Esophagus muscularis mucosa (tissue), 4 donors: ENCODE measurements at regions not wholly inside any gene's neighbourhood (a gene's known extent, or its start where the extent isn't known, plus 50 kb on each side); places are given as distances from the start of the nearest gene placed in this dataset.
A peak's percentile ranks its signal among the peaks of the same experiment; 100 is the strongest.

Experiments used
- DNase-seq: peaks from one replicate; pipeline ENCODE4 v3.0.0-alpha.2; 2017; ENCODE audit errors: extremely low spot score
- H3K27ac ChIP-seq, 4 donors: fragments of 200-600 bp; sonication (generic); replicated peaks in 1 of 4; 1 replicate in 3 of 4; 2 replicates in 1 of 4; pipeline ENCODE4 v1.5.1; 2016 to 2019; ENCODE audit warnings: mild to moderate bottlenecking in 1 of 4
- H3K27me3 ChIP-seq, 4 donors: fragments of 200-600 bp; sonication (generic); one replicate each; pipeline versions ENCODE4 v1.5.1 to v1.6.0; 2016 to 2019
- H3K36me3 ChIP-seq, 4 donors: fragments of 200-600 bp; sonication (generic); one replicate each; pipeline ENCODE4 v1.5.1; 2016 to 2019
- H3K4me1 ChIP-seq, 4 donors: fragments of 200-600 bp; sonication (generic); one replicate each; pipeline ENCODE4 v1.5.1; 2016 to 2019
- H3K4me3 ChIP-seq, 4 donors: fragments of 200-600 bp; sonication (generic); 1 replicate in 2 of 4; 2 replicates in 2 of 4; pipeline ENCODE4 v1.5.1; 2016 to 2019; ENCODE audit warnings: mild to moderate bottlenecking in 4 of 4, moderate library complexity in 1 of 4
- H3K9me3 ChIP-seq, 4 donors: fragments of 200-600 bp; sonication (generic); 1 replicate in 3 of 4; 2 replicates in 1 of 4; pipeline ENCODE4 v1.5.1; 2016 to 2019
- EP300 ChIP-seq: sonication (generic); formaldehyde crosslinking; IDR thresholded peaks from one replicate; pipeline ENCODE4 v1.6.1; 2017; ENCODE audit warnings: antibody characterized with exemption
- POLR2A ChIP-seq: fragments of 450-650 bp; IDR thresholded peaks from one replicate; pipeline ENCODE4 v1.6.1; 2017; ENCODE audit warnings: antibody characterized with exemption, moderate library complexity, mild to moderate bottlenecking, low read depth
- POLR2AphosphoS5 ChIP-seq, 2 donors: sonication (generic); formaldehyde crosslinking; IDR thresholded peaks; one replicate each; pipeline ENCODE4 v1.6.1; 2017; ENCODE audit warnings: antibody characterized with exemption in 2 of 2
- WGBS: methylation state at CpG from one replicate; pipeline ENCODE4 v1.1.5; 2018; 5-methylcytosine and 5-hydroxymethylcytosine counted together
- intact Hi-C: fragments of 100-400 bp; cut with DNase I; formaldehyde crosslinking; loops from one replicate; pipeline ENCODE4 v1.15.1; 2023
- TF ChIP-seq, protein P1 (sequence below), 3 experiments: fragments of 200-600 bp in 2 of 3; fragments of 450-650 bp in 1 of 3; sonication (generic) in 2 of 3; IDR thresholded peaks; one replicate each; pipeline ENCODE4 v1.5.1; 2017 to 2019; ENCODE audit warnings: antibody characterized with exemption in 3 of 3, mild to moderate bottlenecking in 2 of 3, moderate library complexity in 1 of 3

DNA sequence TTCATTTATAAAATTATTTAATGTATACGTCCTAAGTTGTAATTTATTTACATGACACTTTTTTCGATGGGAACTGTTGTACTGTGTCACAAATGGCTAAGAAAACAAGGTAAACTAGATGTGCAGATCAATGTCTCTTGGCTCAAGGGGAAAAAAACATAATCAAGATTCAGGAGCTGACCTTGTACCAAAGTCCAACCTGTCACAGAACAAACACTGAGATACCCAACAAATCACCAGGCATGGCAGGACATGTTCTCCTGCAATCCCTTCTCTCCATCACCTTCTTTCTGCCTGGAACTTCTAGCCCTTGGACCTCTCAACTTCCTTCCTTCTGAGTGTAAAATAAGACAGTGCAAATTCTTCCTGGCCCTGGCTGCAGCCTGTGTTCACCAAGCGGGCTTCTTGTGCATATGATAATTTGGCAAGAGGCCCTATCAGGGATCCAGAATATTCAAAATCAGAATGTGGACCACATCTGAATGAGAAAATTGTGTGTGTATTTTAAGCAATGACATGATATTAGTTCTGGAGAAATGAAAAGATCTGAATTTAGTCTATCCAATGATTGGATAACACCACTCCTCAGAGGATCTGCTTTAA is 445.9 kb downstream of the ZNF536 start:
- no peaks in the 10 kb centered on the region for H3K36me3 ChIP-seq
- DNase-seq: no peak
- no peaks in the 10 kb centered on the region for H3K9me3 ChIP-seq
- H3K27ac ChIP-seq: no peak overlapping the region
- no peak overlapping the region for H3K4me3 ChIP-seq
- no peaks in the 10 kb centered on the region for H3K27me3 ChIP-seq
- intact Hi-C loops: no loop called here
- WGBS: 85% methylated on average over 3 of the region's 3 CpGs
- no peaks in the 10 kb centered on the region for H3K4me1 ChIP-seq
- no peak for TF ChIP-seq POLR2AphosphoS5 (IDR thresholded peaks at IDR 0.05)
- TF ChIP-seq, protein P1, sequence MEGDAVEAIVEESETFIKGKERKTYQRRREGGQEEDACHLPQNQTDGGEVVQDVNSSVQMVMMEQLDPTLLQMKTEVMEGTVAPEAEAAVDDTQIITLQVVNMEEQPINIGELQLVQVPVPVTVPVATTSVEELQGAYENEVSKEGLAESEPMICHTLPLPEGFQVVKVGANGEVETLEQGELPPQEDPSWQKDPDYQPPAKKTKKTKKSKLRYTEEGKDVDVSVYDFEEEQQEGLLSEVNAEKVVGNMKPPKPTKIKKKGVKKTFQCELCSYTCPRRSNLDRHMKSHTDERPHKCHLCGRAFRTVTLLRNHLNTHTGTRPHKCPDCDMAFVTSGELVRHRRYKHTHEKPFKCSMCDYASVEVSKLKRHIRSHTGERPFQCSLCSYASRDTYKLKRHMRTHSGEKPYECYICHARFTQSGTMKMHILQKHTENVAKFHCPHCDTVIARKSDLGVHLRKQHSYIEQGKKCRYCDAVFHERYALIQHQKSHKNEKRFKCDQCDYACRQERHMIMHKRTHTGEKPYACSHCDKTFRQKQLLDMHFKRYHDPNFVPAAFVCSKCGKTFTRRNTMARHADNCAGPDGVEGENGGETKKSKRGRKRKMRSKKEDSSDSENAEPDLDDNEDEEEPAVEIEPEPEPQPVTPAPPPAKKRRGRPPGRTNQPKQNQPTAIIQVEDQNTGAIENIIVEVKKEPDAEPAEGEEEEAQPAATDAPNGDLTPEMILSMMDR (IDR thresholded peaks at IDR 0.05): no peak
- TF ChIP-seq POLR2A: no peak
- no peak for TF ChIP-seq EP300

DNA sequence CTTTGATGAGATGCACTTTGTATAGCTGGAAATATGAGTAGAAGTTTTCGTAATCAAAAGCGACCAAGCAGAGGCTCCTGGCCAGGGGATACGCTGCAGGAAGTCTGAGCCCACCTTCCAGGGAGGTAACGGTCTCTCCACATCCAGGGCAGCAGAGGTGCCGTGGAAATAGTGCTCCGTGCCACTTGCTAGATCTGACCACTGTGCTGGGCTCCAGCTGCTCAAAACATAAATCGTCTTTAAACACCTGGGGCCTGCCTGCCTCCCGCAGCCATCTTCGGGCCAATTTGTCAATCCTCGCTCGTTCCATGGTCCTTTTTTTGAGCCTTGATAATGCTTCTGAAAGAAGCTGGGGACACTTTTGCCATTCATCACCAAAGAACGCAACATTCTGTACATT is 445.0 kb downstream of the ZNF536 start:
- no peaks in the 10 kb centered on the region for H3K9me3 ChIP-seq

DNA sequence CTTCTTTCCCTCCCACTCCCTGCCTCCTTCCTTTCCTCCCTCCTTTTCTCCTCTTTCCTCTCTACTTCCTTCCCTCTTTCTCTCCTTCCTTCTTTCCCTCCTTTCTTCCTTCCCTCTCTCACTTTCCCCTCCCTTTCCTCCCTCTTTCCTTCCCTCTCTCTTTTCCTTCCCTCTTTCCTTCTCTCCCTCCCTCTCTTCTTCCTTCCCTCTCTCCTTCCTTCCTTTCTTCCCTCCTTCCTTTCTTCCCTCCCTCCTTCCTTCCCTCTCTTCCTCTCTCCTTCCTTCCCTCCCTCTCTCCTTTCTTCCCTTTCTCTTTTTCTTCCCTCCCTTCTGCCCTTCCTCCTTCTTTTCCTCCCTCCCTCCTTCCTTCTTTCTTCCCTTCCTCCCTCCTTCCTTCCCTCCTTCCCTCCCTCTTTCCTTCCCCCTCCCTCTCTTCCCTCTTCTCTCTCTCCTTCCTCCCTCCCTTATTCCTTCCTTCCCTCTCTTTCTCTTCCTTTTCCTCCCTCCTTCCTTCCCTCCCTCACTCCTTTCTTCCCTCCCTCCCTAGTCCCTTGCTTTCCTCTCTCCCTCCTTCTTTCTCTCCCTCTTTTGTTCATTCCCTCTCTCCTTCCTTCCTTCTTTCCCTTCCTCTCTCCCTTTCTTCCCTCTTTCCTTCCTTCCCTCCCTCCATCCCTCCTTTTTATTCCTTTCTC is 443.9 kb downstream of the ZNF536 start:
- Histone ChIP-seq H3K27ac (no peak overlapping the region), H3K36me3 (no peaks in the 10 kb centered on the region), H3K9me3 (no peaks in the 10 kb centered on the region), H3K27me3 (peaks cover 0 to 9% (median 0%) of the 10 kb centered on the region in 4 donors), H3K4me3 (no peak overlapping the region), H3K4me1 (no peaks in the 10 kb centered on the region)
- DNase-seq: no peak
- TF ChIP-seq EP300: no peak
- TF ChIP-seq, protein P1 (IDR thresholded peaks at IDR 0.05): no peak
- TF ChIP-seq POLR2AphosphoS5 (IDR thresholded peaks at IDR 0.05): no peak
- no peak for TF ChIP-seq POLR2A
- intact Hi-C loops: no loop called here

More for the DNA sequence above, 445.0 kb downstream of the ZNF536 start:
- no peaks in the 10 kb centered on the region for H3K4me1 ChIP-seq
- no peaks in the 10 kb centered on the region for H3K36me3 ChIP-seq
- H3K27ac ChIP-seq: no peak overlapping the region
- H3K4me3 ChIP-seq: no peak overlapping the region
- peaks cover 0 to 2% (median 0%) of the 10 kb centered on the region in 4 donors for H3K27me3 ChIP-seq
- no peak for TF ChIP-seq EP300
- TF ChIP-seq POLR2AphosphoS5 (IDR thresholded peaks at IDR 0.05): no peak
- TF ChIP-seq, protein P1 (IDR thresholded peaks at IDR 0.05): no peak
- WGBS: 67% methylated on average over 12 of the region's 12 CpGs
- intact Hi-C loops: no loop called here
- no peak for DNase-seq

DNA sequence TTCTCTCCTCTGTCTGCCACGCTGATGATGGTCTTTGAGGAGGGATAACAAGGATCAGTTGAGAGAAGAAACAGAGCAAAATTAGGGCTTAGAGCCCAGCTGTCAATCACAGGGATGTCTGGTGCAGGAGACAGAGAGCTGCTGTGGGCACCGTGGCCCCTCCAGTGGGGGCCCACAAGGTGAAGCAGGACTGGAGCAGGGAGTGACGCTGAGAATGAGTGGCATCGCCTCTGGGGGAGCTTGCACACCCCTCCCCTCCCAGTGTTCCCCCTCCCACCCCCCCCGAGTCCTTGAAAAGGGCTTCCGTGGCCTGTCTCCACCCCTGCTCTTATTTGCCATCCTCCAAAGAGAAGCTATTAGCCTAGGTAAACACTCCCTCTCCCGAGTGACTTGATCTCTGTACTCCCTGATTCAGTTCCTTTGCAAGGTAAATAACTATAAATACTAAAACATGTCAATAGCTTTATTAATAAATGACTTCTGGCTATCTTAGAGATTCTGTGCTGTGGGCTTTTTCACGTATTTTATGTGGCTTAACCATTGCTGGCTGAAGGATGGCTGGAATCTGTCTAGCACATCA is 440.0 kb downstream of the ZNF536 start:
- Histone ChIP-seq H3K36me3 (no peaks in the 10 kb centered on the region), H3K9me3 (peaks cover 0 to 4% (median 0%) of the 10 kb centered on the region in 4 donors), H3K4me3 (no peak overlapping the region), H3K27ac (no peak overlapping the region), H3K27me3 (peaks cover 0 to 16% (median 0%) of the 10 kb centered on the region in 4 donors), H3K4me1 (no peaks in the 10 kb centered on the region)
- DNase-seq: peak; percentile 75
- whole genome bisulfite sequencing: 77% methylated on average over 8 of the region's 8 CpGs
- no peak for TF ChIP-seq EP300
- TF ChIP-seq, protein P1 (IDR thresholded peaks at IDR 0.05): no peak
- TF ChIP-seq POLR2A: no peak
- TF ChIP-seq POLR2AphosphoS5 (IDR thresholded peaks at IDR 0.05): no peak
- intact Hi-C loops: no loop called here
